HG02884 (cell line): ENCODE measurements at regions not wholly inside any gene's neighbourhood (a gene's known extent, or its start where the extent isn't known, plus 50 kb on each side); places are given as distances from the start of the nearest gene placed in this dataset.
"Not testable (repeated sequence)": the region's sequence is repeated elsewhere in the genome, so short reads cannot be mapped to it uniquely, and the experiment has no call there.

Experiments
- ATAC-seq: cut with Tn5 transposase; IDR thresholded peaks from one replicate; pipeline ENCODE4 v1.9.1; 2021; ENCODE audit warnings: mild to moderate bottlenecking, moderate library complexity; ENCODE audit not compliant: unreplicated experiment

DNA sequence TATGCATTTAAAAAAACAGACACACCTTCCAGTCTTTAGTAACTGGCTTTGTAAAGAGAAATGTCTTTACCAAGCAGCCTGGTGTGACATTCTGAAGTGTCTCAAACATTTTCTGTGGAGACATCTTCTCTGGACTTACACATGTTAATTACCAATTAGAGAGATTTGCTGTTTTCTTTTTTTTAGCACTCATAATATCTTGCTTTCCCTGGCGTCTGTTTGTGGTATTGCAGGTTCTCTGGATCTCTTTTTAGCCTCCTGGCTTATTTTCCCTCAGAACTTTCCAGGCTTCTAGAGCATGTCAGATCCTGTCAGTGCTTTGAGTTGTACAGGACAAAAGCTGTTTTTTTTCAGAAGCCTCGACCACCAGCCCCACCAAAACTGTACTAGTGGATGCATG is 92.5 kb downstream of the MSX2 start:
- ATAC-seq, result no peak

DNA sequence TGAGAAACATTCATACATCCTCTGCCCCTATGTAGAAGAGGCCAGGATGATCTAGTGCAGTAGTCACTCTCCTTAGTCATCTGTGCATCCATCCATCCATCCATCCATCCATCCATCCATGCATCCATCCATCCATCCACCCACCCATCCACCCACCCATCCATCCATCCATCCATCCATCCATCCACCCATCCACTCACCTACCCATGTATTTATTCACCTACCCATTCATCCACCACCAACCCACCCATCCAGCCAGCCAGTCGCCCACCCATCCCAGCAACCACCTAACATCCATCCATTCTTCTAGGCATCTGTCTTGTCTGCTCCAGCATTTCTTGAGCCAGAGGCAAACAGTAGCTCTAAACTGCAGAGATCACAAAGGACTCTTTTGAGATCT is 87.1 kb downstream of the MSX2 start:
- ATAC-seq, result no peak

DNA sequence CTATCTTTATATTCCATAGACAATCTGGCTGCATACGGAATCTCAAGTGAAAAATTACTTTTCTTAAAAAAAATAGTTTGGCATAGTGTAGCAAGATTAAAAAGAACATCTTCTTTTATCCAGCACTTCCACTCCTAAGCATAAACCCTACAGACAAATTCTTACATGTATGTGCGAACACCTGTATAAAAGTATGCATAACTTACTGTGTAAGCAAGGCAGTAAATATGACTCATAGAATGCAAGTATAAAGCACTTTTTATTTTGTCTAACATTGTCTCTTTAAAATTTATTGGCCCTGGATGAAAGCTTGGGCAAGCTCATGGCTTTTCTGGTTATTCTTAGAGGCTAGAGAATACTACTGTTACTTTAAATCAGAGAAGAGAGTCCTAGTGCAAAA is 86.4 kb downstream of the MSX2 start:
- no peak for ATAC-seq

DNA sequence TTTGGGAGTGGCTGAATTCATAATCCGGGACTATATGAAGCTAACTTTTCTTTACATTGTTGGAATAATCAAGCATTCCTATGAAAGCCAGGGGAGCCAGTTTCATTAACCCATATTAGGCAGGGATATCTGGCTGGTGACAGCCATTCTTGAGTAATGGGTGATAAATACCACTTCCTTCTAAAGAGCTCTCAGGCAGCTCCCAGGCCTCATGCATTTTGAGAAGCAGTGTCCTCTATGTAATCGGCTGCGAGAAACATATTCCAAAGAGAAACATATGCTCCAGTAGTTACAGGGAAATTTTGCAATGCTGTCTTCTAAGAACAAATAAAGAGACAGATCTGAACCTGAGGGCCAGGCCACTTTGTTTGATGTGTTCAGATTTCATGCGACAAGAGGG is 83.1 kb downstream of the MSX2 start:
- ATAC-seq, result no peak

DNA sequence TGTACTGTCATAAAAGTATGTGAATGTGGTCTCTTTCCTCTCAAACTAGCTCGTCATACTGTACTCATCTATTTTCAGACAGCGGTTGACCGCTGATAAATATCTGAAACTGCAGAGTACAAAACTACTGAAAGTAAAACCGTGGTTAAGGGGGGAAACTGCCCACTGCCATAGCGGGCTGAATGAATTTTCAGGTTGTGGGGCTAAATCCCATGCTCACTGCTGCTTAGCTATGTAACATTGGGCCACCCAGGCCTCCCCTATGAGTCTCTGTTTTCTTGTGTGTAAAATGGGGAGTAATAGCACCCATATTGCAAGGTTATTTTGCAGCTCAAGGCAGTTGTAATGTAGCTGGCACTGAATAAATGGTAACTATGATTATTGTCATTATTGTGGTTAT is 82.3 kb downstream of the MSX2 start:
- ATAC-seq, result no peak

DNA sequence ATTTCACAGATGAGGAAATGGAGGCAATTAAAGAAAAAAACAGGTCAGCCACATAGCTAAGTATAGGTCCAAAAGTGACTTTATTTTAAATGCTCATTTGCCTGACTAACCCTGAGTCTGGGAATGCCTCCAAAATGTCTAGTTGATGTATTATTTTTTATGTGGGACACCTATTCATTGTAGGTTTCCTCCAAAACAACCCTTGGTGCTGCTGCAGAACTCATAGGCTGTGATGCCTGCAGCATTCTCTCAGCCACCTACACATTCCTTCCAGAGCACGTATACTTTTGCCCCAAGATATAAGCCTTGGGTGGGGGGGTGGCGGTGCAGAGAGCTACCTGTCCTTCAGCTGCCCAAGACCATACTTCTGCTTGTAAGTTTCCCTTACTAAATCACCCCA is 77.4 kb downstream of the MSX2 start:
- ATAC-seq, result no peak

DNA sequence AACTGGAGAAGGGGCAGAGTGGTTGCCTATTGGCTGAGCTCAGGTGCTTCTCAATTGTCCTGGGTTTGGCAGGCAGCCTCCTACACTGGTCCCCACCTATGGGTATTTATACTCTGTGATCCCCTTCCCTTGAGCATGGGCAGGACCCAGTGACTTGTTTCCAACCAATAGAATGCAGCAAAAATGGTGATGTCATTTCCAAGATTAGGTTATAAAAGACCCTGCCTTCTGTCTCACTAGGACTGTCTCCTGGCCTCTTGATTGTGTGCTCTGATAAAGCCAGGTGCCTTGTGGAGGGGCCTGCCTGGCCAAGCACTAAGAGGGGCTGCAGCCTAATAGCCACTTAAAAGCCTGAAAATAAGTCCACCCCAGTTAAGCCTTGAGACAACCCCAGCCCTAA is 76.1 kb downstream of the MSX2 start:
- no peak for ATAC-seq

DNA sequence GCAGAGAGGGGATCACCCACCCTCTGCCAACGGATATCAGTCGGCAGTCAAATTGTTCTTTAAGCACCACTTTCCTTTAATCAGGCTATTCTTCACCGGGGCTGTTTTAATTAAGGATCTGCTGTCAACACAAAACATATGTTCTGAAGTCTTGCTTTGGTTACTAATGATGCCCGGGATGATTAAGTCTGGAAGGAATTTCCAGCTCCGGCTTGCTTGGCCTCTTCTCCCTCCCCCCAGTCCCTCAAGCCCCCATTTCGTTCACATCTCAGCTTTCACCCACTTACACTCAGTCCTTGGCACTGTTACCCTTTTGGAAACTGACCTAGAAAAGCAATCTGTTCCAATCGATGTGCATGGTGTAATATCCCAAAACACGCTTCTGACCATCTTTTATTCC is 74.7 kb downstream of the MSX2 start:
- no peak for ATAC-seq

DNA sequence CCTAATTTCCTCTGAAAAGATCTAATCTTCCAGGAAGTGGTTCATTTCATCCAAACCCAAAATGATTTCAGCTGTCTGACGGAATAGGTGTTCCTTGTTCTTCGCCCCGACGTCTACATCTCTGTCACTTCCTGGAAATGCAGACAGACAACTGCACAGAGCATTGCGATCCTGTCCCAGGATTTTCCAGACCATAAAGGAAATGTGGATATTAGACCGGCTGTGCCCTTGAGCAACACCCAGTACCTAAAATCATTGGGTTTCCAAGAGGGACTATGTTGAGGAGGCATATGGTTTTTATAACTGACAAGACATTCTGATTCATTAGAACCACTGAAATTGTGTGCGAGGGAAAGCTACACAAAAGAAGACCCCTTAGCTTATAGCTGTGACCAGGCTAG is 74.2 kb downstream of the MSX2 start:
- no peak for ATAC-seq

DNA sequence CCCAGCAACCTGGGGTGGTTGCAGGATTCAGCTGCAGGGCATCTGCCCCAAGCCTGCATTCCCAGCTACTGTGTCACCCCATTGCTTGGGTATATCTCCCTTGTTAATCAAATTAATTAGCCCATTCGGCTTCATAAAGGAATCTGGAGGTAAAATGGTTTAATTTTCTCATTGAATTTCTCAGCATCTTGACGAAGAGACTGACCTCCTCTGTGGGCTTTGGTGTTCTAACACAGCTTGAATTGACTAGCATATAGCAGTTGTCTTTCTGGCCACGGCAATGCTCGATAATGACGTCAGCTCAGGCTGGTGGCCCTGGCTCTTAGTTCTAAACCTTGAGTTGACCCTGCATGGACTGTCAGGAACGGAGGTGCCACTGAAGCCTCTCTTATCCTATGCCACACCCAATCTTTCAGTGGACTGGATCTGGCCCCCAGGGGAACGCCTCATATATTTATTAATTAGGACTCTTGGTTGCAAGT is 72.4 kb downstream of the MSX2 start:
- no peak for ATAC-seq

DNA sequence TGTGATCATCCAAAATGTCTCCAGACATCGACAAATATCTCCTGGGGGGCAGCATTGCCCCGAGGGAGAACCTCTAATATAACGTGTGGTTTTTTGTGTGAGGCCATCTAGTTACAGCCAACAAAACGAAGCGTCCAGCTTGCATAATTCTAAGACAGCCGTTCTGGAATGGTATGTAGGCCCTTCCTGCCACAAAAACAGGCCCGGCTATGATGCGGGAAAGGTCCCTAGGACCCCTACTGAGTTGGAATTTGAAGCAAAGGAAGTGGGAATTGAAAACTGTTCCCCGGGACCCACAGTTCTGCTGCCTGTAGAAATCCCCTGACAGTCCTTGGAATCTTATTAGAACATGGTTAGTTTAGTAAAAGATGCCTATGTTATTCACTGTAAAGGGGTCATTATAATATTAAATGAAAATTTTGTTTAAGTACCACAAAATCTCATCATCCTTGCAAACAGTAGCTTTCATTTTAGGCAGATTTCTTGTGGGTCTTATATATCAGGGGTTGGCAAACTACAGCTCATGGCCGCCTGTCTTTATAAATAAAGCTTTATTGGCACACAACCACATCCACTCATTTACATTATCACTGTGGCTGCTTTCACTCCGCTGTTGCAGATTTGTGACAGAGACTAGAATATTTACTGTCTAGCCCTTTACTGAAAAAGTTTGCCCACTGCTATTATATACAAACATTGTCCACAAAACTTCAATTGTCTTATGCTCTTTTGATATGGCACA is 70.7 kb downstream of the MSX2 start:
- no peak for ATAC-seq

DNA sequence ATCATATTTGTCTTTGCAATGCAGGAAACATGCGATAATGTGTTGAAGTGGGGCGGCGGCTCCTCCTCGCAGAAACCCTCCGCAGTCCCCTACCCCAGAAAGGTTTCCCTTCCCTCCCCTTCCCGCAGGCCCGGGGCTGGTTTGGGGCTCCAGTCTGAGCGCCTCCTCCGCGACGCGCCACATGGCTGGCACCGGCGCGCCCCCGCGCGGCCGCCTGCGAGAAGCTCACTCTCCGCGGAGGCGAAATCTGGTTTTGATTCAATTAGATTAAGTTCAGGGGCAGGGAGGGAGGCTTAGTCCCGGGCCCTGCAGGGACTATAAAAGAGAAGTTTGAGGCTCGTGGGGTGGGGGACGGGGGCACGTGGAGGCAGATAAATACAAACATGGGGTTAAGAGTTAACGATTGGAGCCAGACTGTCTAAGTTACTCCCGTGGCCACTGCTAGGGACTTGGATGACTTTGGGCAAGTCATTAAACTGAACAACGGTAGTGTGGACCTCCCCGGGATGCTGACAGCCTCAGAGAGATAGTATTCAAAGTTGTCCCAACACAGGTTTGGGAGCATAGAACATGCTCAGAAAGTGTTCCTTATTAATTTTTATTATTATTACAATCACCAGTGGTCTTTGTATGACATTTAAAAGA is 69.4 kb downstream of the MSX2 start:
- ATAC-seq, result peak; percentile 78

DNA sequence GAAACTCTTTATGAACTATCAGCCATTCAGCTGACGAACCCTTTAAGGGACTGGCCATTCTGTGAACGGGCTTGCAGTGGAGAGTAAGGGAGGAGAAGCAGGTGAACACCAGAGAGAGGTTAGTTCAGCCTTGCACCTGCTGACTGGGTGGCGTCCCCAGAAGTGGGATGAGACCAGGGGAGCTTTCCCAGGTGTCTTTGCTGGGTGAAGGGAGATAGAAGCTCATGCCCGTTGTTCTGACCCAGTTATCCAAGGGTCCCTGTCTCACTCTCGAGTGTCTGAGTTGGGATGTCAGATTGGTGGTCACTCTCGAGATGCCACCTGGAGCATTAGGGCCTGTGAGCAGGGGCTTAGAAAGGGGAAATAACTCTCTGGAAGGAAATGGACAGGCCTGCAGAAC is 68.7 kb downstream of the MSX2 start:
- no peak for ATAC-seq

DNA sequence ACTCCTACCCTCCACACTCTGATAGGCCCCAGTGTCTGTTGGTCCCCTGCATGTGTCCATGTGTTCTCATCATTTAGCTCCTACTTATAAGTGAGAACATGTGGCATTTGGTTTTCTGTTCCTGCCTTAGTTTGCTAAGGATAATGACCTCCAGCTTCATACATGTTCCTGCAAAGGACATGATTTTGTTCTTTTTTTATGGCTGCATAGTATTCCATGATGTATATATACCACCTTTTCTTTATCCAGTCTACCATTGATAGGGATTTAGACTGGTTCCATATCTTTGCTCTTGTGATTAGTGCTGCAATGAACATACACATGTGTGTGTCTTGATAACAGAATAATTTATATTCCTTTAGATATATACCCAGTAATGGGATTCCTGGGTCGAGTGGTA is 67.9 kb downstream of the MSX2 start:
- not testable (repeated sequence) for ATAC-seq

DNA sequence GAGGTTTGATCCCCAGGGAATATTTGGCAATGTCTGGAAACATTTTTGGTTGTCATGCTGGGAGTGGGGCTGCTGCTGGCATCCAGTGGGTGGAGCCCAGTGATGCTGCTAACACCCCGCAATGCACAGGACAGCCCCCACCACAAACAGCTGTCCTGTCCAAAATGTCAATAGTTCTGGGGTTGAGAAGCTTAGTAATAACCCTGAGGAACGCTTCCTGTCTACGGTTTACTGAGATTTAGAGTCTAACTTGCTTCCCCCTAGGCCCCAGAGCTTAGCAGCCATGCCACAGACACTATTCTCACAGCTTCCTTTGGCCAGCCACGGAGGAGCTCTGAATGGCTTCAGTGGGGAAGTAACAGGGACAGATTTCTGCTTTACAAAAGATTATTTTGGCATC is 66.5 kb downstream of the MSX2 start:
- no peak for ATAC-seq

DNA sequence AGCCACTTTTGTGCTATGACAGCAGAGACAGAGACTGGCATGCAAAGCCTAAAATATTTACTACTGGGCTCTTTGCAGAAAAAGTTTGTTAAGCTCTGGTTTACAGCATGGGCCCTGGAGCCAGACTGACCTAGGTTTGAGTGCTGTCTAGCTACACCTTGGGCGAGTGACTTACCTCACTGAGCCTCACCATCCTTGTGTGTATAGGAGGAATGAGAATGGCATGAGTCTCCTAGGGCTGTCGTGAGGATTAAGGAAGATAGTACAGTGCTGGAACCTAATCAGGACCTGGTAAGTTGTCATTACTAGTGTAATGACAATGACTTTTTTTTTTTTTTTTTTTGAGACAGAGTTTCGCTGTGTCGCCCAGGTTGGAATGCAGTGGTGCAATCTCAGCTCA is 65.2 kb downstream of the MSX2 start:
- no peak for ATAC-seq

DNA sequence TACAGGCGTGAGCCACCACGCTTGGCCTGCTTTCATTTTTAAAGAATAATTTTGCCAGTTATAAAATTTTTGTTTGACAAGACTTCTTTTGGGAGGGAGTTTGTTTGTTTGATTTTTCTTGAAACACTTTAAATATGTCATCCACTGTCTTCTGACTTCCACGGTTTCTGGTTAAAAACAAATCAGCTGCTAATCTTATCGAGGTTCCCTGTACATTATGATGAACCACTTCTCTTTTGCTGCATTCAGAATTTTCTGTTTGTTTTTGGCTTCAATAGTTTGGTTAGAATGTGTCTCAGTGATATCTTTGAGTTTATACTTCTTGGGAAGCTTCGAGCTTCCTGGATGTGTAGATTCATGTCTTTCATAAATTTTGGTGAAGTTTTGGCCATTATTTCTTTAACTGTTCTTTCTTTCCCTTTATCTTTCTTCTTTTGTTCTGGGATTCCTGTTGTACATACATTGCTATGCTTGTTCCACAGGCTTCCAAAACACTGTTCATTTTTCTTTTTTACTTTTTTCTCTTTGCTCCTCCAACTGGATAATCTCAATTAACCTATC is 60.8 kb downstream of the MSX2 start:
- no peak for ATAC-seq
